Amygdala (tissue), 56 donors: ENCODE measurements at regions not wholly inside any gene's neighbourhood (a gene's known extent, or its start where the extent isn't known, plus 50 kb on each side); places are given as distances from the start of the nearest gene placed in this dataset.
"Not testable (repeated sequence)": the region's sequence is repeated elsewhere in the genome, so short reads cannot be mapped to it uniquely, and the experiment has no call there.

Experiments
- DNase-seq, 56 donors: peaks; one replicate each; lab custom pipeline; 2025; lab: John Stamatoyannopoulos, UW

GRCh38 chr5:32916648-32917047 lies 205.5 kb downstream of the NPR3 start:
- DNase-seq, result no peak

- DNase-seq, result no peak
Observed at GRCh38 chr5:32928761-32929160, 217.6 kb downstream of the NPR3 start.

GRCh38 chr5:32931438-32931837 lies 220.3 kb downstream of the NPR3 start:
- DNase-seq, result not testable (repeated sequence)

- no peak for DNase-seq
Observed at GRCh38 chr5:32932241-32932935, 221.3 kb downstream of the NPR3 start.

GRCh38 chr5:32933692-32934091 lies 222.6 kb downstream of the NPR3 start:
- no peak for DNase-seq

GRCh38 chr5:32934529-32934928 lies 223.4 kb downstream of the NPR3 start:
- no peak for DNase-seq

- no peak for DNase-seq
Observed at GRCh38 chr5:32935283-32935682, 224.2 kb downstream of the NPR3 start.

GRCh38 chr5:32936329-32936728 lies 225.2 kb downstream of the NPR3 start:
- DNase-seq, result no peak

- no peak for DNase-seq
Observed at GRCh38 chr5:32942225-32942989, 231.3 kb downstream of the NPR3 start.

- DNase-seq, result no peak
Observed at GRCh38 chr5:32949286-32949970, 238.3 kb downstream of the NPR3 start.

- no peak for DNase-seq
Observed at GRCh38 chr5:32951003-32951402, 239.9 kb downstream of the NPR3 start.

GRCh38 chr5:32951878-32952277 lies 240.8 kb downstream of the NPR3 start:
- DNase-seq, result no peak

GRCh38 chr5:32952421-32952820 lies 241.3 kb downstream of the NPR3 start:
- DNase-seq, result not testable (repeated sequence)

- DNase-seq, result no peak
Observed at GRCh38 chr5:32953694-32954093, 242.6 kb downstream of the NPR3 start.

- DNase-seq, result no peak
Observed at GRCh38 chr5:32955814-32956213, 244.7 kb downstream of the NPR3 start.

- DNase-seq, result no peak
Observed at GRCh38 chr5:32960340-32961058, 249.4 kb downstream of the NPR3 start.

- DNase-seq, result no peak
Observed at GRCh38 chr5:32961059-32961415, 249.9 kb downstream of the NPR3 start.

GRCh38 chr5:32964261-32964660 lies 253.1 kb downstream of the NPR3 start:
- peak in 1 of 56 donors; percentile 2 for DNase-seq

GRCh38 chr5:32973646-32974045 lies 262.5 kb downstream of the NPR3 start:
- no peak for DNase-seq

- DNase-seq, result no peak
Observed at GRCh38 chr5:32975656-32976375, 264.7 kb downstream of the NPR3 start.
